ENCODE measurements at regions not wholly inside any gene's neighbourhood (a gene's known extent, or its start where the extent isn't known, plus 50 kb on each side); places are given as distances from the start of the nearest gene placed in this dataset.

- Histone ChIP-seq H3K9me2 (replicated peaks; ENCODE audit: insufficient read depth) (no peaks in the 10 kb centered on the region), H3K36me3 (replicated peaks; ENCODE audit: insufficient read depth, low read depth) (no peaks in the 10 kb centered on the region), H3K4me1 (ENCODE audit: insufficient read depth) (peaks cover under 1% of the 10 kb centered on the region), H3K9me3 (ENCODE audit: low read depth) (no peaks in the 10 kb centered on the region), H3K4me2 (no peak overlapping the region), H3K79me2 (no peaks in the 10 kb centered on the region), H3K4me3 (no peak overlapping the region), H3K27ac (no peak overlapping the region), H4K20me1 (ENCODE audit: insufficient read depth, poor library complexity, severe bottlenecking) (no peaks in the 10 kb centered on the region), H3K27me3 (no peaks in the 10 kb centered on the region), H2AFZ (no peak overlapping the region)
- TF ChIP-seq EZH2phosphoT487 (IDR thresholded peaks at IDR 0.05; ENCODE audit: low read depth, severe bottlenecking, unreplicated experiment) (no peak), CTCF (IDR thresholded peaks at IDR 0.05; ENCODE audit: poor library complexity) (no peak), EZH2 (IDR thresholded peaks at IDR 0.05; ENCODE audit: borderline replicate concordance) (no peak)
- no peak for DNase-seq (ENCODE audit: low spot score)
- 47% methylated on average over 4 of the region's 4 CpGs for WGBS (ENCODE audit: low lambda C conversion rate, missing lambda C conversion rate)
Observed at GRCh38 chr1:224493269-224493668, 58.7 kb upstream of the WDR26 start.

GRCh38 chr1:224494343-224494742 is 59.7 kb upstream of the WDR26 start:
- Histone ChIP-seq H3K27ac (no peak overlapping the region), H3K79me2 (no peaks in the 10 kb centered on the region), H3K4me2 (no peak overlapping the region), H3K4me1 (ENCODE audit: insufficient read depth) (peaks cover 8% of the 10 kb centered on the region), H3K9me2 (replicated peaks; ENCODE audit: insufficient read depth) (no peaks in the 10 kb centered on the region), H4K20me1 (ENCODE audit: insufficient read depth, poor library complexity, severe bottlenecking) (no peaks in the 10 kb centered on the region), H3K36me3 (replicated peaks; ENCODE audit: insufficient read depth, low read depth) (no peaks in the 10 kb centered on the region), H3K4me3 (no peak overlapping the region), H2AFZ (no peak overlapping the region), H3K9me3 (ENCODE audit: low read depth) (no peaks in the 10 kb centered on the region), H3K27me3 (no peaks in the 10 kb centered on the region)
- DNase-seq (ENCODE audit: low spot score) = no peak
- no peak for TF ChIP-seq CTCF (IDR thresholded peaks at IDR 0.05; ENCODE audit: poor library complexity)
- no peak for TF ChIP-seq EZH2phosphoT487 (IDR thresholded peaks at IDR 0.05; ENCODE audit: low read depth, severe bottlenecking, unreplicated experiment)
- TF ChIP-seq EZH2 (IDR thresholded peaks at IDR 0.05; ENCODE audit: borderline replicate concordance) = no peak
- WGBS (ENCODE audit: low lambda C conversion rate, missing lambda C conversion rate) = 93% methylated on average over 2 of the region's 2 CpGs

GRCh38 chr1:224495866-224496265 is 61.3 kb upstream of the WDR26 start:
- H3K4me3 ChIP-seq = no peak overlapping the region

More at GRCh38 chr1:224495866-224496265, 61.3 kb upstream of the WDR26 start:
- H3K4me2 ChIP-seq = no peak overlapping the region
- H3K9me2 ChIP-seq (replicated peaks; ENCODE audit: insufficient read depth) = no peaks in the 10 kb centered on the region
- H3K27me3 ChIP-seq = no peaks in the 10 kb centered on the region
- no peaks in the 10 kb centered on the region for H3K36me3 ChIP-seq (replicated peaks; ENCODE audit: insufficient read depth, low read depth)
- H3K9me3 ChIP-seq (ENCODE audit: low read depth) = no peaks in the 10 kb centered on the region
- H4K20me1 ChIP-seq (ENCODE audit: insufficient read depth, poor library complexity, severe bottlenecking) = no peaks in the 10 kb centered on the region
- peaks cover 8% of the 10 kb centered on the region for H3K4me1 ChIP-seq (ENCODE audit: insufficient read depth)
- H2AFZ ChIP-seq = no peak overlapping the region
- no peak for TF ChIP-seq EZH2phosphoT487 (IDR thresholded peaks at IDR 0.05; ENCODE audit: low read depth, severe bottlenecking, unreplicated experiment)
- TF ChIP-seq CTCF (IDR thresholded peaks at IDR 0.05; ENCODE audit: poor library complexity) = no peak
- no peak for TF ChIP-seq EZH2 (IDR thresholded peaks at IDR 0.05; ENCODE audit: borderline replicate concordance)
- H3K79me2 ChIP-seq = no peaks in the 10 kb centered on the region
- DNase-seq (ENCODE audit: low spot score) = no peak
- H3K27ac ChIP-seq = no peak overlapping the region
- WGBS (ENCODE audit: low lambda C conversion rate, missing lambda C conversion rate) = 89% methylated on average over 5 of the region's 5 CpGs

All from hepatocyte (in vitro differentiated cells).